Heart left ventricle (tissue), 13 donors: ENCODE measurements at regions not wholly inside any gene's neighbourhood (a gene's known extent, or its start where the extent isn't known, plus 50 kb on each side); places are given as distances from the start of the nearest gene placed in this dataset.

Source experiments
- POLR2A ChIP-seq, 2 donors: fragments of 450-650 bp; IDR thresholded peaks; one replicate each; pipeline ENCODE4 v1.6.1; 2017; ENCODE audit warnings: antibody characterized with exemption in 2 of 2, mild to moderate bottlenecking in 2 of 2, moderate library complexity in 2 of 2
- TF ChIP-seq, protein P1 (sequence below), 12 donors: fragments of 200-600 bp; sonication (generic) in 4 of 12; IDR thresholded peaks; one replicate each; pipeline versions ENCODE4 v1.5.0 to v1.8.0; 2018 to 2022; ENCODE audit warnings: antibody characterized with exemption in 12 of 12, mild to moderate bottlenecking in 5 of 12
- donor health status: ischemic (EF 13 %, LVEDD 7.1; RV severe dilation, severe dysfunction).
- donor health status: DM: no; HTN: yes; CAD: no.
- donor health status: DM: no; HTN: no; CAD: no.
- donor health status: ischemic (EF 25% LVEDD 6.9; RV normal size, moderate dysfunction).
- donor health status: ischemic (EF 25% LVEDD 5.7; RV mildly dilated, moderate dysfunction).
- donor health status: ischemic (EF 35%, LVEDD 5.7; RV mildly dilated, moderate dysfunction).
- donor health status: nonischemic (EF 11% LVEDD 7.7; RV severe dilation, severe dysfunction).
- donor health status: DM: yes; HTN: yes; CAD: no.
- donor health status: PGD.
- donor health status: ischemic (EF 29% LVEDD 5.4; RV normal size, mild dysfunction).
- donor health status: nonischemic (EF 23%, LVEDD 6.1; RV moderate dilation, normal function).

DNA sequence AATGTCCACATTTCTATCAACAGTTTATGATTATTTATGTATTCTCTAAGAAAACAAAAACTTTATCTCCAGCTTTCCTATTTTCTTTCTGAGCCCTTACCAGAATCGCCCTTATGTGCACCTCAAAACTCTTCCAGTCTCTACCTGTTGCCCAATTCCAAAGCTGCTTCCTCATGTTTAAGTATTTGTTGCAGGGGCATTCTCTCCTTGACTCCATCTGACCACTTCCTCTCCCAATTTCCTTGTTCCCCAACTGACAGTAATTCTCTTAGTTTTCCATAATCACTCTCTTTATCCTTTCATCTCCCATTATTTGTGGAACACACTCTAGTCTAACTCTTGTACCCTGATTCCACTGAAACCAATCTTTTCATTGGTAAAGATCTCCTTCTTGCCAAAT lies 105.4 kb upstream of the RBBP8 start:
- TF ChIP-seq, protein P1, sequence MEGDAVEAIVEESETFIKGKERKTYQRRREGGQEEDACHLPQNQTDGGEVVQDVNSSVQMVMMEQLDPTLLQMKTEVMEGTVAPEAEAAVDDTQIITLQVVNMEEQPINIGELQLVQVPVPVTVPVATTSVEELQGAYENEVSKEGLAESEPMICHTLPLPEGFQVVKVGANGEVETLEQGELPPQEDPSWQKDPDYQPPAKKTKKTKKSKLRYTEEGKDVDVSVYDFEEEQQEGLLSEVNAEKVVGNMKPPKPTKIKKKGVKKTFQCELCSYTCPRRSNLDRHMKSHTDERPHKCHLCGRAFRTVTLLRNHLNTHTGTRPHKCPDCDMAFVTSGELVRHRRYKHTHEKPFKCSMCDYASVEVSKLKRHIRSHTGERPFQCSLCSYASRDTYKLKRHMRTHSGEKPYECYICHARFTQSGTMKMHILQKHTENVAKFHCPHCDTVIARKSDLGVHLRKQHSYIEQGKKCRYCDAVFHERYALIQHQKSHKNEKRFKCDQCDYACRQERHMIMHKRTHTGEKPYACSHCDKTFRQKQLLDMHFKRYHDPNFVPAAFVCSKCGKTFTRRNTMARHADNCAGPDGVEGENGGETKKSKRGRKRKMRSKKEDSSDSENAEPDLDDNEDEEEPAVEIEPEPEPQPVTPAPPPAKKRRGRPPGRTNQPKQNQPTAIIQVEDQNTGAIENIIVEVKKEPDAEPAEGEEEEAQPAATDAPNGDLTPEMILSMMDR (IDR thresholded peaks at IDR 0.05), result no peak
- no peak for TF ChIP-seq POLR2A (IDR thresholded peaks at IDR 0.05)
